ENCODE measurements at regions not wholly inside any gene's neighbourhood (a gene's known extent, or its start where the extent isn't known, plus 50 kb on each side); places are given as distances from the start of the nearest gene placed in this dataset.

DNA sequence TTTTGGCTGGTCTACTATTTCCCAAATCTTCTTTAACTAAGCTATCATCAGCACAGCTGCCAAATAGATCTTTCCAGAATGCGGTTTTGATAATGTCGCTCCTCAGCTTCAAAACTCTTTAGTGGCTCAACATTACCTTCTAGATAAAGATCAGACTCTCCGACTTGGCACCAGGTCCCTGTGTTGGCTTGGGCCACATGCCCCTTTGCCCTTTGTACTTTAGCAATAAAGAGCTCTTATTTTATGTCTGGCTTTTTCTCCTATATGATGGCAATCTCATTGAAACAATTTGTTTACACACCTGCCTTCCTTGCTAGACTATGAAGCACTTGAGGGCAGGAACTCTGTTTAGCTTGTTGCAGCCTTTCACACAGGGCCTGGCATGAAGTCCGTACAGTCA is 128.9 kb upstream of the GATA6 start:
- no peak for TF ChIP-seq CAMTA2 (CRISPR knock-in tag; IDR thresholded peaks at IDR 0.05; ENCODE audit: borderline replicate concordance)
- TF ChIP-seq SCMH1 (CRISPR knock-in tag; IDR thresholded peaks at IDR 0.05; ENCODE audit: borderline replicate concordance): no peak
- TF ChIP-seq ZNF781 (CRISPR knock-in tag; IDR thresholded peaks at IDR 0.05; ENCODE audit: borderline replicate concordance, not compliant biosample characterization): no peak
- TF ChIP-seq ZNF713 (CRISPR knock-in tag; IDR thresholded peaks at IDR 0.05): no peak
- no peak for TF ChIP-seq PCBP2 (optimal IDR thresholded peaks at IDR 0.05; ENCODE audit: low read depth, low read length, poor library complexity, severe bottlenecking)
- no peak for TF ChIP-seq NR1H2 (CRISPR knock-in tag; IDR thresholded peaks at IDR 0.05; ENCODE audit: borderline replicate concordance, low read depth)
- TF ChIP-seq ZFY (CRISPR knock-in tag; IDR thresholded peaks at IDR 0.05): no peak
- no peak for TF ChIP-seq ATF7 (IDR thresholded peaks at IDR 0.05)
- TF ChIP-seq ATF7 (CRISPR knock-in tag; IDR thresholded peaks at IDR 0.05): no peak
- TF ChIP-seq ZNF33A (CRISPR knock-in tag; IDR thresholded peaks at IDR 0.05; ENCODE audit: borderline replicate concordance): no peak
- no peak for TF ChIP-seq RAD51 (IDR thresholded peaks at IDR 0.05; ENCODE audit: borderline replicate concordance)
- no peak for TF ChIP-seq POLR2AphosphoS5 (IDR thresholded peaks at IDR 0.05; ENCODE audit: low read depth, low read length)
- no peak for TF ChIP-seq ZC3H13 (CRISPR knock-in tag; IDR thresholded peaks at IDR 0.05)
- no peak for TF ChIP-seq ZNF333 (CRISPR knock-in tag; IDR thresholded peaks at IDR 0.05; ENCODE audit: borderline replicate concordance)
- TF ChIP-seq SMARCE1 (IDR thresholded peaks at IDR 0.05; ENCODE audit: borderline replicate concordance): no peak
- no peak for TF ChIP-seq ZSCAN9 (CRISPR knock-in tag; IDR thresholded peaks at IDR 0.05; ENCODE audit: borderline replicate concordance)
- TF ChIP-seq ATM (IDR thresholded peaks at IDR 0.05; ENCODE audit: borderline replicate concordance): no peak
- ATAC-seq (no peak), FAIRE-seq (no peak), DNase-seq (ENCODE audit: low spot score) (no peak)
- no peaks in the 10 kb centered on the region for H3K36me3 ChIP-seq (replicated peaks in 1 of 2; ENCODE audit: control insufficient read depth in 1 of 2, insufficient read depth in 2 of 2, low read length in 2 of 2)
- H3K4me3 ChIP-seq (replicated peaks in 1 of 3; ENCODE audit: insufficient read depth in 1 of 3, low read depth in 2 of 3, low read length in 3 of 3): no peak overlapping the region
- no peaks in the 10 kb centered on the region for H4K20me1 ChIP-seq (ENCODE audit: insufficient read depth, low read length)
- in situ Hi-C loops (cut with HindIII; ENCODE audit: extremely low pct_ligation_motif_present, low pct_unique_long_range_greater_than_20kb): no loop called here
- WGBS (ENCODE audit: low lambda C conversion rate): 56% methylated on average over 4 of the region's 4 CpGs
- H3K27ac ChIP-seq (ENCODE audit: extremely low read length, insufficient read depth, low read length): no peak overlapping the region
- BruUV-seq (replicated peaks): no TSS peak
- intact Hi-C loops (cut with micrococcal nuclease; ENCODE audit: unreplicated experiment): no loop called here
- ChIA-PET POLR2A (no interaction called here), CTCF (ENCODE audit: low intra/inter-chr PET ratio, low total read pairs) (no interaction called here)
- H3K4me2 ChIP-seq (ENCODE audit: low read depth, low read length): no peak overlapping the region
- no peaks in the 10 kb centered on the region for H3K79me2 ChIP-seq (ENCODE audit: insufficient read depth, low read length)
- peaks cover 20% of the 10 kb centered on the region for H3K4me1 ChIP-seq (ENCODE audit: insufficient read depth, low read length)
- H3K27me3 ChIP-seq (ENCODE audit: control insufficient read depth in 1 of 2, insufficient read depth in 2 of 2, low read length in 2 of 2): no peaks in the 10 kb centered on the region
- H3K9ac ChIP-seq (ENCODE audit: insufficient read depth, low read depth, low read length): no peak overlapping the region
- no peaks in the 10 kb centered on the region for H3K9me3 ChIP-seq (ENCODE audit: low read length)
- no peak overlapping the region for H2AFZ ChIP-seq (ENCODE audit: low read length)
